ENCODE measurements at regions not wholly inside any gene's neighbourhood (a gene's known extent, or its start where the extent isn't known, plus 50 kb on each side); places are given as distances from the start of the nearest gene placed in this dataset.
"Not testable (repeated sequence)": the region's sequence is repeated elsewhere in the genome, so short reads cannot be mapped to it uniquely, and the experiment has no call there.

DNA sequence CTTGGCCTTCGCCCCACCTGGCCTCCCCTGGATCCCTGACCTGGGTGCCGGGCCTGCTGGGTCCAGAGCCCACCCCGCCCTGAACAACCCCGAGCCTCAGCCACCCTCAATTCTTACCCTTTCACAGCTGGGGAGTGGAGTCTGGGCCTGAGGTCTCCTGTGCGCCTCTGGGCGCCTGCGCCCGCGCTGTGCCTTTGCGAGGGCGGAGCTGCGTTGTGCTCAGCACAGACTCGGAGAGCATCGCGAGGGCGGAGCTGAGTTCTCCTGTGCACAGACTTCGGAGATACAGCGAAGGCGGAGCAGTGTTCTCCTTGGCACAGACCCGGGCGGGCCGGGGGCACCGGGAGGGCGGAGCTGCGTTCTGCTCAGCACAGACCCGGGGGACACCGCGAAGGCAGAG is 123.3 kb downstream of the PPIAL4E start:
- ATAC-seq (ENCODE audit: low read depth) = peak; percentile 87
- not testable (repeated sequence) for H3K27ac ChIP-seq (ENCODE audit: poor library complexity, severe bottlenecking); DNase-seq (ENCODE audit: low spot score)

More for the DNA sequence above, 123.3 kb downstream of the PPIAL4E start:
- not testable (repeated sequence) for H3K9me3 ChIP-seq (ENCODE audit: severe bottlenecking); H3K4me3 ChIP-seq (ENCODE audit: severe bottlenecking); H3K4me1 ChIP-seq (ENCODE audit: insufficient read depth, poor library complexity, severe bottlenecking); H3K36me3 ChIP-seq (ENCODE audit: low read depth); H3K27me3 ChIP-seq (ENCODE audit: insufficient read depth, poor library complexity, severe bottlenecking)
